ENCODE measurements at regions not wholly inside any gene's neighbourhood (a gene's known extent, or its start where the extent isn't known, plus 50 kb on each side); places are given as distances from the start of the nearest gene placed in this dataset.

- no peak for DNase-seq (ENCODE audit: low read depth in 2 of 2)
Observed at GRCh38 chr18:67977067-67977616, 460.6 kb upstream of the DSEL start.

- no peak for DNase-seq (ENCODE audit: low read depth in 2 of 2)
Observed at GRCh38 chr18:67973916-67974315, 457.4 kb upstream of the DSEL start.

GRCh38 chr18:67969458-67969857, 452.9 kb upstream of the DSEL start:
- no peak for DNase-seq (ENCODE audit: low read depth in 2 of 2)

GRCh38 chr18:67966224-67966623, 449.7 kb upstream of the DSEL start:
- no peak for DNase-seq (ENCODE audit: low read depth in 2 of 2)

- DNase-seq (ENCODE audit: low read depth in 2 of 2), result no peak
Observed at GRCh38 chr18:67964462-67964861, 447.9 kb upstream of the DSEL start.

- no peak for DNase-seq (ENCODE audit: low read depth in 2 of 2)
Observed at GRCh38 chr18:67961701-67962440, 445.4 kb upstream of the DSEL start.

GRCh38 chr18:67957684-67958083, 441.2 kb upstream of the DSEL start:
- DNase-seq (ENCODE audit: low read depth in 2 of 2), result no peak

- DNase-seq (ENCODE audit: low read depth in 2 of 2), result no peak
Observed at GRCh38 chr18:67954594-67954993, 438.1 kb upstream of the DSEL start.

- DNase-seq (ENCODE audit: low read depth in 2 of 2), result no peak
Observed at GRCh38 chr18:67951137-67951536, 434.6 kb upstream of the DSEL start.

- DNase-seq (ENCODE audit: low read depth in 2 of 2), result no peak
Observed at GRCh38 chr18:67938660-67939059, 422.1 kb upstream of the DSEL start.

- DNase-seq (ENCODE audit: low read depth in 2 of 2), result no peak
Observed at GRCh38 chr18:67935638-67936037, 419.1 kb upstream of the DSEL start.

GRCh38 chr18:67933271-67933670, 416.8 kb upstream of the DSEL start:
- no peak for DNase-seq (ENCODE audit: low read depth in 2 of 2)

GRCh38 chr18:67932271-67932670, 415.8 kb upstream of the DSEL start:
- no peak for DNase-seq (ENCODE audit: low read depth in 2 of 2)

- no peak for DNase-seq (ENCODE audit: low read depth in 2 of 2)
Observed at GRCh38 chr18:67926929-67927864, 410.7 kb upstream of the DSEL start.

- DNase-seq (ENCODE audit: low read depth in 2 of 2), result no peak
Observed at GRCh38 chr18:67924656-67925055, 408.1 kb upstream of the DSEL start.

GRCh38 chr18:67919316-67919715, 402.8 kb upstream of the DSEL start:
- no peak for DNase-seq (ENCODE audit: low read depth in 2 of 2)

- no peak for DNase-seq (ENCODE audit: low read depth in 2 of 2)
Observed at GRCh38 chr18:67916097-67916496, 399.6 kb upstream of the DSEL start.

- DNase-seq (ENCODE audit: low read depth in 2 of 2), result no peak
Observed at GRCh38 chr18:67913040-67913439, 396.5 kb upstream of the DSEL start.

GRCh38 chr18:67901573-67901972, 385.1 kb upstream of the DSEL start:
- DNase-seq (ENCODE audit: low read depth in 2 of 2), result no peak

- no peak for DNase-seq (ENCODE audit: low read depth in 2 of 2)
Observed at GRCh38 chr18:67896451-67896850, 379.9 kb upstream of the DSEL start.

- DNase-seq (ENCODE audit: low read depth in 2 of 2), result no peak
Observed at GRCh38 chr18:67893916-67894315, 377.4 kb upstream of the DSEL start.

- no peak for DNase-seq (ENCODE audit: low read depth in 2 of 2)
Observed at GRCh38 chr18:67876871-67877270, 360.4 kb upstream of the DSEL start.

GRCh38 chr18:67875944-67876343, 359.4 kb upstream of the DSEL start:
- no peak for DNase-seq (ENCODE audit: low read depth in 2 of 2)
